OCI-LY7 (cell line): ENCODE measurements at regions not wholly inside any gene's neighbourhood (a gene's known extent, or its start where the extent isn't known, plus 50 kb on each side); places are given as distances from the start of the nearest gene placed in this dataset.

Experiments used
- BruUV-seq: library from RNA; stranded (reverse); fragments of 400-500 nt; replicated peaks from 2 replicates; lab custom pipeline; 2021; lab: Mats Ljungman, UMichigan
- CTCF ChIA-PET: fragments of 300-600 bp; sonication (Branson Sonifier 250); formaldehyde crosslinking; loops from one replicate; lab custom pipeline; 2022; ENCODE audit warnings: antibody characterized with exemption; ENCODE audit not compliant: unreplicated experiment; lab: Charles Lee
- POLR2A ChIA-PET: fragments of 300-600 bp; sonication (Branson Sonifier 250); formaldehyde crosslinking; loops from one replicate; lab custom pipeline; 2022; ENCODE audit warnings: antibody characterized with exemption; lab: Charles Lee
- DNase-seq: peaks from one replicate; pipeline ENCODE4 v3.0.0-alpha.2; 2015; ENCODE audit warnings: low spot score
- H2AFZ ChIP-seq: fragments of 200-600 bp; sonication (generic), shearing (Covaris generic); 2 replicates; pipeline ENCODE4 v1.6.1; 2014; ENCODE audit warnings: mild to moderate bottlenecking, antibody characterized with exemption, low read length, moderate library complexity
- H3K27ac ChIP-seq: fragments of 200-600 bp; sonication (generic); 2 replicates; pipeline ENCODE4 v1.5.1; 2014; ENCODE audit warnings: mixed run types, low read depth, mild to moderate bottlenecking, moderate library complexity, low read length, inconsistent platforms; ENCODE audit not compliant: poor library complexity, severe bottlenecking
- H3K36me3 ChIP-seq: fragments of 200-600 bp; sonication (generic); 2 replicates; pipeline ENCODE4 v1.6.1; 2014; ENCODE audit warnings: mild to moderate bottlenecking, antibody characterized with exemption, low read length, moderate library complexity, mixed read lengths; ENCODE audit not compliant: insufficient read depth
- H3K4me1 ChIP-seq: fragments of 200-600 bp; sonication (generic); 2 replicates; pipeline ENCODE4 v1.5.1; 2014; ENCODE audit warnings: mild to moderate bottlenecking, low read length; ENCODE audit not compliant: insufficient read depth, poor library complexity, severe bottlenecking
- H3K4me2 ChIP-seq: fragments of 200-600 bp; sonication (generic); 2 replicates; pipeline ENCODE4 v1.6.1; 2014; ENCODE audit warnings: mild to moderate bottlenecking, low read length
- H3K4me3 ChIP-seq: fragments of 200-600 bp; sonication (generic); 2 replicates; pipeline ENCODE4 v1.5.1; 2014; ENCODE audit warnings: mild to moderate bottlenecking, low read depth, low read length; ENCODE audit not compliant: poor library complexity, severe bottlenecking
- H3K79me2 ChIP-seq: fragments of 200-600 bp; sonication (generic); 2 replicates; pipeline ENCODE4 v1.6.1; 2016; ENCODE audit warnings: low read depth, mild to moderate bottlenecking, low read length, moderate library complexity, mixed read lengths; ENCODE audit not compliant: insufficient read depth
- H3K9me2 ChIP-seq: fragments of 200-600 bp; sonication (generic); 2 replicates; pipeline ENCODE4 v1.6.1; 2016; ENCODE audit warnings: mild to moderate bottlenecking, low read length, mixed read lengths; ENCODE audit not compliant: insufficient read depth
- H3K9me3 ChIP-seq: fragments of 200-600 bp; sonication (generic); 2 replicates; pipeline ENCODE4 v1.6.1; 2014; ENCODE audit warnings: mild to moderate bottlenecking, mixed run types, low read length, mixed read lengths
- H4K20me1 ChIP-seq: fragments of 200-600 bp; sonication (generic); 2 replicates; pipeline ENCODE4 v1.6.1; 2014; ENCODE audit warnings: mild to moderate bottlenecking, antibody characterized with exemption, low read length, moderate library complexity, mixed read lengths; ENCODE audit not compliant: insufficient read depth
- CTCF ChIP-seq: fragments of 200-600 bp; sonication (generic); conservative IDR thresholded peaks from 2 replicates; pipeline ENCODE4 v1.5.1; 2014; ENCODE audit warnings: mild to moderate bottlenecking, antibody characterized with exemption, low read length, moderate library complexity, mixed read lengths
- EZH2phosphoT487 ChIP-seq: fragments of 200-600 bp; sonication (generic); IDR thresholded peaks from 2 replicates; pipeline ENCODE4 v1.6.1; 2018; ENCODE audit warnings: low read depth, borderline replicate concordance, mild to moderate bottlenecking, mixed run types, antibody characterized with exemption, low read length, moderate library complexity, mixed read lengths
- intact Hi-C: fragments of 100-400 bp; cut with micrococcal nuclease; formaldehyde crosslinking; loops from one replicate; pipeline ENCODE4 v1.10.0; 2022; ENCODE audit not compliant: unreplicated experiment

GRCh38 chr17:49910858-49911204 lies 58.2 kb upstream of the DLX4 start:
- H3K36me3 ChIP-seq = no peaks in the 10 kb centered on the region
- H3K4me3 ChIP-seq = no peak overlapping the region
- ChIA-PET CTCF (no interaction called here), POLR2A (no interaction called here)
- no peak for DNase-seq
- H3K27ac ChIP-seq = no peak overlapping the region
- no peak overlapping the region for H2AFZ ChIP-seq
- intact Hi-C loops = no loop called here
- H3K4me2 ChIP-seq = no peak overlapping the region
- BruUV-seq = no TSS peak
- TF ChIP-seq EZH2phosphoT487 (no peak), CTCF (no peak)
- H3K9me2 ChIP-seq = no peaks in the 10 kb centered on the region
- H4K20me1 ChIP-seq = no peaks in the 10 kb centered on the region
- no peaks in the 10 kb centered on the region for H3K4me1 ChIP-seq
- H3K79me2 ChIP-seq = no peaks in the 10 kb centered on the region
- no peaks in the 10 kb centered on the region for H3K9me3 ChIP-seq

- Histone ChIP-seq H3K27ac (no peak overlapping the region), H3K9me3 (no peaks in the 10 kb centered on the region), H3K79me2 (no peaks in the 10 kb centered on the region), H3K4me1 (no peaks in the 10 kb centered on the region), H3K9me2 (no peaks in the 10 kb centered on the region), H3K36me3 (no peaks in the 10 kb centered on the region), H4K20me1 (no peaks in the 10 kb centered on the region), H3K4me3 (no peak overlapping the region), H3K4me2 (no peak overlapping the region), H2AFZ (no peak overlapping the region)
- DNase-seq = no peak
- intact Hi-C loops = no loop called here
- no peak for TF ChIP-seq EZH2phosphoT487
- TF ChIP-seq CTCF = no peak
- BruUV-seq = no TSS peak
- POLR2A ChIA-PET = no interaction called here
- CTCF ChIA-PET = no interaction called here
These were observed 57.3 kb upstream of the DLX4 start for GRCh38 chr17:49911719-49912118.

GRCh38 chr17:49913226-49914095 lies 55.5 kb upstream of the DLX4 start:
- Histone ChIP-seq H3K36me3 (no peaks in the 10 kb centered on the region), H3K79me2 (no peaks in the 10 kb centered on the region), H3K27ac (no peak overlapping the region), H3K4me1 (no peaks in the 10 kb centered on the region), H3K9me2 (no peaks in the 10 kb centered on the region), H3K4me3 (no peak overlapping the region), H4K20me1 (no peaks in the 10 kb centered on the region), H3K9me3 (no peaks in the 10 kb centered on the region), H2AFZ (no peak overlapping the region), H3K4me2 (no peak overlapping the region)
- TF ChIP-seq CTCF = no peak
- TF ChIP-seq EZH2phosphoT487 = no peak
- ChIA-PET POLR2A (no interaction called here), CTCF (no interaction called here)
- intact Hi-C loops = no loop called here
- DNase-seq = no peak
- no TSS peak for BruUV-seq
